Breast epithelium (tissue), 4 donors: ENCODE measurements at regions not wholly inside any gene's neighbourhood (a gene's known extent, or its start where the extent isn't known, plus 50 kb on each side); places are given as distances from the start of the nearest gene placed in this dataset.
"Not testable (repeated sequence)": the region's sequence is repeated elsewhere in the genome, so short reads cannot be mapped to it uniquely, and the experiment has no call there.

Experiments used
- DNase-seq, 2 donors: peaks; one replicate each; pipeline ENCODE4 v3.0.0-alpha.2; 2019; ENCODE audit warnings: low spot score in 2 of 2
- H3K27ac ChIP-seq, 2 donors: fragments of 200-600 bp; sonication (generic) in 1 of 2; one replicate each; pipeline ENCODE4 v1.5.1; 2016 to 2019; ENCODE audit warnings: mild to moderate bottlenecking in 1 of 2
- H3K27me3 ChIP-seq, 2 donors: fragments of 200-600 bp; sonication (generic) in 1 of 2; one replicate each; pipeline versions ENCODE4 v1.5.1 to v1.6.0; 2017 to 2019; ENCODE audit warnings: control low read depth in 1 of 2, mild to moderate bottlenecking in 1 of 2
- H3K36me3 ChIP-seq: fragments of 200-600 bp; one replicate; pipeline ENCODE4 v1.5.1; 2019
- H3K4me1 ChIP-seq, 2 donors: fragments of 200-600 bp; sonication (generic); one replicate each; pipeline ENCODE4 v1.5.1; 2016 to 2019; ENCODE audit warnings: control low read depth in 1 of 2
- H3K4me3 ChIP-seq, 3 donors: fragments of 200-600 bp; sonication (generic); 1 replicate in 2 of 3; 2 replicates in 1 of 3; pipeline ENCODE4 v1.5.1; 2016 to 2019; ENCODE audit warnings: mild to moderate bottlenecking in 3 of 3, moderate library complexity in 2 of 3
- H3K9me3 ChIP-seq, 2 donors: fragments of 200-600 bp; sonication (generic) in 1 of 2; one replicate each; pipeline ENCODE4 v1.5.1; 2016 to 2019; ENCODE audit warnings: control low read depth in 1 of 2
- POLR2A ChIP-seq: fragments of 450-650 bp; IDR thresholded peaks from one replicate; pipeline ENCODE4 v1.6.1; 2016; ENCODE audit warnings: antibody characterized with exemption, mild to moderate bottlenecking, moderate library complexity
- POLR2AphosphoS5 ChIP-seq, 3 donors: sonication (generic); formaldehyde crosslinking; IDR thresholded peaks; one replicate each; pipeline ENCODE4 v1.6.1; 2017; ENCODE audit warnings: antibody characterized with exemption in 3 of 3
- intact Hi-C: fragments of 100-400 bp; cut with DNase I; formaldehyde crosslinking; loops from one replicate; pipeline ENCODE4 v1.15.1; 2023; ENCODE audit warnings: low total_unique reads
- TF ChIP-seq, protein P1 (sequence below), 3 donors: fragments of 450-650 bp; IDR thresholded peaks; one replicate each; pipeline ENCODE4 v1.5.1; 2016 to 2017; ENCODE audit warnings: antibody characterized with exemption in 3 of 3, mild to moderate bottlenecking in 3 of 3, moderate library complexity in 3 of 3

DNA sequence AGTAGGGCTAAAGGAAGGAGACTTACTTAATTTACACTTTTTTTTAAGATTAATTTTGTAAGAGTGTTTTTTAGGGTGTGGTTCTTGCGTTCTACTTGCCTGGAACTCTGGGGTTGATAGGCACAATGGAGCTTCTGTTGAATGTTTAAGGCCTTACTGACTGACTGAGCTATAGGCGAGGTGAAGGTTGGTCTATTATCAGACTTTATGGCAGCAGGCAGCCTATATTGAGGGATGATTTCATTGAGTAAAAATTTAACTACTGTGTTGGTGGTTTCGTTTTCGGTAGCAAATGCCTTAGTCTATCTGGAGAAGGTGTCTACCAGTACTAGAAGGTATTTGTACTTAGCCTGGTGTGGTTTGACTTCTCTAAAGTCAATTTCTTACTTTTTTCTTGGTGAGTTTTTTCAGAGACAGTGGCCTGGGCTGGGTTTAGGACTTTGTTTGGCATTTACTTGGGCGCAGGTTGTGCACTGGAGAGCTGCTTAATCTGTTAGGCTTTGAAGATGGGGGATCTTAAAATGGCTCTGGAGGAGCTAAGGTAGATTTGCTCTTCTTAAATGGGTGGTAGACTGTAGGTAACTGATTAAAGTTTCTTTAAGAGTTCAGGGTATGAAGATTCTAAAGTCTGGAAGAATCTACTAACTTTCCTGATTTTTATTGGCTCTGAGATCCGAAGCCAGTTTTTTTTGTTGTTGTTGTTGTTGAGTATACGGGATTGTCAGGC lies 164.5 kb upstream of the CCZ1B start:
- H3K9me3 ChIP-seq, H3K4me3 ChIP-seq, H3K27me3 ChIP-seq, DNase-seq, H3K36me3 ChIP-seq, intact Hi-C loops, H3K4me1 ChIP-seq, H3K27ac ChIP-seq: not testable (repeated sequence)

GRCh38 chr7:6991169-6991611 lies 165.1 kb upstream of the CCZ1B start:
- not testable (repeated sequence) for H3K27me3 ChIP-seq, H3K36me3 ChIP-seq, H3K4me3 ChIP-seq

GRCh38 chr7:6991686-6992085 lies 165.6 kb upstream of the CCZ1B start:
- H3K9me3 ChIP-seq, H3K27me3 ChIP-seq, DNase-seq, H3K36me3 ChIP-seq, intact Hi-C loops, H3K4me3 ChIP-seq, H3K27ac ChIP-seq, H3K4me1 ChIP-seq: not testable (repeated sequence)

More at GRCh38 chr7:6991169-6991611, 165.1 kb upstream of the CCZ1B start:
- H3K27ac ChIP-seq, intact Hi-C loops, H3K4me1 ChIP-seq, DNase-seq, H3K9me3 ChIP-seq: not testable (repeated sequence)

GRCh38 chr7:6992133-6992532 lies 166.1 kb upstream of the CCZ1B start:
- H3K36me3 ChIP-seq, H3K4me3 ChIP-seq, intact Hi-C loops, H3K9me3 ChIP-seq, H3K27me3 ChIP-seq, H3K4me1 ChIP-seq, DNase-seq, H3K27ac ChIP-seq: not testable (repeated sequence)

DNA sequence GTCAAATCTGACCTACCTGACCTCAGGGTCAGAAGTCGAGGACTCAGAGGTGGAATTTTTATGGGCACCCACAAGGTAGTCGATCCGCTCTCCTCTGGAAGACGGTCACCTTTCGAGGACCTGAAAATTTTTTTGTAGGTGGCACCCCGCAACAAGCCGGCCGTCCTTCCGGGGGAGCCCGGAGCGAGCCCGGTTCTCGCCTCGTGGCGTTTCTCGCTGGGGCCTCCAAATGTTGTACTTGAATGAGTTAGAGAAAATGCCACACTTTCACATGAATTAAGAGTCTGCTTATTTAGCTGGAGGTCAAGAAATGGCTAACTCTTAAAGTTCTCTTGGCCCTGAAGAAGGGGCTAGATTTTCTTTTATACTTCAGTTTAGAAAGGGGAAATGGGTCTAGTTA lies 169.0 kb upstream of the CCZ1B start:
- DNase-seq, H3K27me3 ChIP-seq, H3K4me1 ChIP-seq, H3K27ac ChIP-seq, intact Hi-C loops, H3K4me3 ChIP-seq, H3K36me3 ChIP-seq, H3K9me3 ChIP-seq: not testable (repeated sequence)

GRCh38 chr7:6995493-6996289 lies 169.6 kb upstream of the CCZ1B start:
- DNase-seq, H3K27me3 ChIP-seq, H3K9me3 ChIP-seq, H3K4me1 ChIP-seq, H3K27ac ChIP-seq, intact Hi-C loops, H3K36me3 ChIP-seq, H3K4me3 ChIP-seq: not testable (repeated sequence)

- intact Hi-C loops, H3K27ac ChIP-seq, H3K36me3 ChIP-seq, DNase-seq, H3K27me3 ChIP-seq, H3K4me1 ChIP-seq, H3K4me3 ChIP-seq, H3K9me3 ChIP-seq: not testable (repeated sequence)
Measured at GRCh38 chr7:6999067-6999666, 173.1 kb upstream of the CCZ1B start.

- no peaks in the 10 kb centered on the region for H3K4me1 ChIP-seq
- TF ChIP-seq, protein P1, sequence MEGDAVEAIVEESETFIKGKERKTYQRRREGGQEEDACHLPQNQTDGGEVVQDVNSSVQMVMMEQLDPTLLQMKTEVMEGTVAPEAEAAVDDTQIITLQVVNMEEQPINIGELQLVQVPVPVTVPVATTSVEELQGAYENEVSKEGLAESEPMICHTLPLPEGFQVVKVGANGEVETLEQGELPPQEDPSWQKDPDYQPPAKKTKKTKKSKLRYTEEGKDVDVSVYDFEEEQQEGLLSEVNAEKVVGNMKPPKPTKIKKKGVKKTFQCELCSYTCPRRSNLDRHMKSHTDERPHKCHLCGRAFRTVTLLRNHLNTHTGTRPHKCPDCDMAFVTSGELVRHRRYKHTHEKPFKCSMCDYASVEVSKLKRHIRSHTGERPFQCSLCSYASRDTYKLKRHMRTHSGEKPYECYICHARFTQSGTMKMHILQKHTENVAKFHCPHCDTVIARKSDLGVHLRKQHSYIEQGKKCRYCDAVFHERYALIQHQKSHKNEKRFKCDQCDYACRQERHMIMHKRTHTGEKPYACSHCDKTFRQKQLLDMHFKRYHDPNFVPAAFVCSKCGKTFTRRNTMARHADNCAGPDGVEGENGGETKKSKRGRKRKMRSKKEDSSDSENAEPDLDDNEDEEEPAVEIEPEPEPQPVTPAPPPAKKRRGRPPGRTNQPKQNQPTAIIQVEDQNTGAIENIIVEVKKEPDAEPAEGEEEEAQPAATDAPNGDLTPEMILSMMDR (IDR thresholded peaks at IDR 0.05), result no peak
- no peak for TF ChIP-seq POLR2A
- TF ChIP-seq POLR2AphosphoS5 (IDR thresholded peaks at IDR 0.05), result no peak
- no peak overlapping the region for H3K4me3 ChIP-seq
- no peak overlapping the region for H3K27ac ChIP-seq
- peaks cover 6 to 7% of the 10 kb centered on the region in 2 donors for H3K9me3 ChIP-seq
- H3K27me3 ChIP-seq, result no peaks in the 10 kb centered on the region
- intact Hi-C loops, result no loop called here
- no peaks in the 10 kb centered on the region for H3K36me3 ChIP-seq
- DNase-seq, result no peak
Measured at GRCh38 chr7:7002418-7003062, 176.5 kb upstream of the CCZ1B start.
